Psoas muscle (tissue), 7 donors: ENCODE measurements at regions not wholly inside any gene's neighbourhood (a gene's known extent, or its start where the extent isn't known, plus 50 kb on each side); places are given as distances from the start of the nearest gene placed in this dataset.
A peak's percentile ranks its signal among the peaks of the same experiment; 100 is the strongest.

Source experiments
- ATAC-seq, 4 donors: fragments of 200-7000 bp; cut with Tn5 transposase; one replicate each; pipeline ENCODE4 v1.9.1; 2020; ENCODE audit warnings: moderate library complexity in 3 of 4, mild to moderate bottlenecking in 2 of 4
- DNase-seq, 2 donors: peaks; one replicate each; pipeline ENCODE4 v3.0.0-alpha.2; 2020
- H3K27ac ChIP-seq: fragments of 200-600 bp; one replicate; pipeline ENCODE4 v1.8.0; 2022
- H3K27me3 ChIP-seq, 3 donors: fragments of 200-600 bp in 1 of 3; one replicate each; pipeline versions ENCODE4 v1.6.1 to v1.8.0; 2013 to 2022; ENCODE audit warnings: low read length in 2 of 3, mild to moderate bottlenecking in 2 of 3, moderate library complexity in 1 of 3; ENCODE audit not compliant: insufficient read depth in 3 of 3
- H3K36me3 ChIP-seq, 2 donors: fragments of 200-600 bp in 1 of 2; one replicate each; pipeline versions ENCODE4 v1.6.1 to v1.8.0; 2013 to 2022; ENCODE audit warnings: low read depth in 1 of 2, mild to moderate bottlenecking in 1 of 2, moderate library complexity in 1 of 2; ENCODE audit not compliant: insufficient read depth in 1 of 2
- H3K4me1 ChIP-seq: fragments of 200-600 bp; one replicate; pipeline ENCODE4 v1.8.0; 2022
- H3K4me3 ChIP-seq: fragments of 200-600 bp; one replicate; pipeline ENCODE4 v1.8.0; 2022; ENCODE audit warnings: mild to moderate bottlenecking
- H3K9me3 ChIP-seq: fragments of 200-600 bp; one replicate; pipeline ENCODE4 v1.8.0; 2022
- CTCF ChIP-seq: fragments of 200-600 bp; IDR thresholded peaks from one replicate; pipeline ENCODE4 v1.8.0; 2022; ENCODE audit warnings: antibody characterized with exemption
- WGBS, 3 donors: extraction: QIAGEN DNeasy Blood & Tissue Kit; methylation state at CpG; one replicate each; pipeline versions ENCODE4 v1.1.6 to v1.1.7; 2013; 5-methylcytosine and 5-hydroxymethylcytosine counted together
- intact Hi-C, 2 donors: fragments of 100-400 bp; cut with DNase I; formaldehyde crosslinking; loops; one replicate each; pipeline versions ENCODE4 v1.11.0 to v1.14.2; 2022
- donor health status: healthy with polysubstance abuse.
- donor health status: DM: no; HTN: no; CAD: no; lungs with moderate emphysema.
- donor health status: Bipolar disorder and iron deficiency.
- donor health status: healthy.
- donor health status: DM: yes; HTN: yes; CAD: no.
- donor health status: DM: no; HTN: no; CAD: no.
- donor health status: DM: yes; HTN: yes; CAD: no.

DNA sequence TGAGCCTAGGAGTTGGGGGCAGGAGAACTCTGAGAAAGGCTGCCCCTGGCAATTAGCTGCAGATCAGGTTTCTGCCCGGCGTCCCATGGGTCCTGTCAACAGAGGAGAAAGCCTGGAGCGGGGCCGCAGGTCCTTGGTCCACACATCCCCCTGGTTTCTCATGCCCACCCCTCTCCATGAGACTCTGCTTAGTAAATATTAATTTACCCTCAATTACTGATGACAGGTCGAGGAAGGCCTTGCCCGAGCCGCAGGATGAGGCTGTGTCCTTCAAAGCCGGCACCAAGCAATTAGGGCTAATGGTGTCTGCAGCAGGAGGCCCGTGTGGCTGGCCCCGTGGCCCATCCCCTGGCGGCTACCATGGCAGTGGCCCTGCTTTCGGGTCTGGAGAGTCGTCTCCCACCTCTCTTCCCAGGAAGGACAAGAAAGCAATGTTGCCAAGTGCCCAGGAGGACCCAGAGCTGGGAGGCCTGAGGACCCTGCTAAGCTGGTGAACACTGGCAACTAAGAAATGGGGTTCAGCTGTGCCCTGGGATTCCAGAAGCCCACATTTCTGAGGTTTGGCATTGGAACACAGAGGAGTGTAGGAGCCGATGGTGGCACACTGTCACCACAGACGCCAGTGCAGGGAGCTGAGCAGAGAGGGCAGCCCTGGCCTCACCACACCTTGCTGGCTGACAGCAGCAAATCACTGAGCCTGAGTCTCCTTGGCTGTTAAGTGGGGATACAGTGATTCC is 114.6 kb downstream of the CPZ start:
- Histone ChIP-seq H3K9me3 (peaks cover 4% of the 10 kb centered on the region), H3K4me3 (no peak overlapping the region), H3K27ac (no peak overlapping the region), H3K4me1 (no peaks in the 10 kb centered on the region), H3K36me3 (no peaks in the 10 kb centered on the region), H3K27me3 (peaks cover 0 to 33% (median 3%) of the 10 kb centered on the region in 3 donors)
- WGBS, 3 donors = 24 to 26% (median 26%) methylated on average over 15 of the region's 15 CpGs
- no peak for TF ChIP-seq CTCF
- no peak for ATAC-seq
- peak in 1 of 2 donors; percentile 9 for DNase-seq
- intact Hi-C loops = no loop called here

GRCh38 chr4:8706216-8707044 is 113.9 kb downstream of the CPZ start:
- TF ChIP-seq CTCF = no peak
- Histone ChIP-seq H3K36me3 (no peaks in the 10 kb centered on the region), H3K27me3 (peaks cover 0 to 41% (median 7%) of the 10 kb centered on the region in 3 donors), H3K27ac (no peak overlapping the region), H3K4me1 (no peaks in the 10 kb centered on the region), H3K9me3 (no peaks in the 10 kb centered on the region), H3K4me3 (no peak overlapping the region)
- ATAC-seq (no peak), DNase-seq (peak in 1 of 2 donors; percentile 7)
- WGBS, 3 donors = 37 to 46% (median 40%) methylated on average over 21 of the region's 21 CpGs
- intact Hi-C loops = no loop called here

- Histone ChIP-seq H3K27ac (no peak overlapping the region), H3K4me3 (no peak overlapping the region), H3K9me3 (no peaks in the 10 kb centered on the region), H3K36me3 (no peaks in the 10 kb centered on the region), H3K4me1 (no peaks in the 10 kb centered on the region), H3K27me3 (peaks cover 0 to 51% (median 14%) of the 10 kb centered on the region in 3 donors)
- ATAC-seq = no peak
- TF ChIP-seq CTCF = no peak
- intact Hi-C loops = no loop called here
- 43 to 45% (median 43%) methylated on average over 22 to 23 of the region's 23 CpGs for WGBS, 3 donors
- DNase-seq = peak in 1 of 2 donors; percentile 28
These were observed 112.9 kb downstream of the CPZ start for GRCh38 chr4:8705161-8706145.

GRCh38 chr4:8704632-8705031 is 112.1 kb downstream of the CPZ start:
- Histone ChIP-seq H3K4me3 (no peak overlapping the region), H3K9me3 (no peaks in the 10 kb centered on the region), H3K27ac (no peak overlapping the region), H3K4me1 (no peaks in the 10 kb centered on the region), H3K27me3 (peaks cover 0 to 57% (median 14%) of the 10 kb centered on the region in 3 donors), H3K36me3 (no peaks in the 10 kb centered on the region)
- WGBS, 3 donors = 42 to 68% (median 53%) methylated on average over 9 of the region's 9 CpGs
- ATAC-seq (no peak), DNase-seq (peak in 1 of 2 donors; percentile 38)
- no peak for TF ChIP-seq CTCF
- intact Hi-C loops = no loop called here
